Gastrocnemius medialis (tissue), 4 donors: ENCODE measurements at regions not wholly inside any gene's neighbourhood (a gene's known extent, or its start where the extent isn't known, plus 50 kb on each side); places are given as distances from the start of the nearest gene placed in this dataset.

ENCODE experiments used
- POLR2A ChIP-seq, 2 donors: fragments of 450-650 bp; IDR thresholded peaks; one replicate each; pipeline ENCODE4 v1.6.1; 2017; ENCODE audit warnings: antibody characterized with exemption in 2 of 2, mild to moderate bottlenecking in 2 of 2, moderate library complexity in 2 of 2
- TF ChIP-seq, protein P1 (sequence below), 5 experiments: fragments of 450-650 bp in 3 of 5; fragments of 200-600 bp in 2 of 5; sonication (generic) in 2 of 5; IDR thresholded peaks in 4 of 5; conservative IDR thresholded peaks in 1 of 5; 1 replicate in 4 of 5; 2 replicates in 1 of 5; pipeline ENCODE4 v1.5.1; 2016 to 2019; ENCODE audit warnings: antibody characterized with exemption in 5 of 5, mild to moderate bottlenecking in 3 of 5, moderate library complexity in 3 of 5

DNA sequence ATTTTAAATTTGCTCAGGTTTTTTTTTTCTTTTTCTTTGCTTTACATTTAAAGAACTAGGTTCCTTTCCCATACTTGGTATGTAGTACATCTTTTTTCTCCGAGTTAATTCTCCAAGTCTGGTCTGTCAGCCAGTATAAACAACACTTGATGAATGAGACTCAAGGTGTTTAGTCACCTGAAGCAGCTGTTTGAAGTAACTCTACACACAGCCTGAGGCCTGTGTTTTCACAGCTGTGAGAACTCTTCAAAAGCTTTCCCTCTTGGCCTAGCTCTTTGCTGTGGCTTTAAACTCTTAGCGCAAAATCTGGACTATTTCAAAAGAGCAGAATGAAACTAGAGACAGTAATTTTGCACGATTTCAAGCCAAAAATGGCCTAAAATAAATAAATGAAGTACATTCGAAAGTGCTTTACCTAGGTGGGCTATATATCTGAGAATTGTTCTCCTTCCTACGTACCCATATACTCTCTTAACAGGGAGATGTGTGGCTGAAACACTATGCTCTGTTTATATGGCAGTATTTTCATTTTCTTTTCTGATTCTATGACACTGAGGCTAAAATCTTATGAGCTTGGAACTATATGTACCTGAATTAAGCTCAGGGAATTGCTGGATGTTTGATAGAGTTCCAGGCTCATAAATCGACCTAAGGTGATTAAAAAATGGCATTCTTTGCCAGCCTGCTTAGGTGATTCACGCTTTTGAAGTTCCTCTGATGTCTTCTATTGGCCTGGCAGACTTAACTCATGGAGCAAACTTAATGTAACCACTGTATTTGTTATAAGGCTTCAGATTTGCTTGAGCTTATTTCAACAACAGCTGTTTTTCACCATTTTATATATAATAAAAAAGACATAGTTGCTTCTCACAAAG, 1044.1 kb upstream of the ZEB2 start:
- TF ChIP-seq POLR2A (IDR thresholded peaks at IDR 0.05), result no peak
- TF ChIP-seq, protein P1, sequence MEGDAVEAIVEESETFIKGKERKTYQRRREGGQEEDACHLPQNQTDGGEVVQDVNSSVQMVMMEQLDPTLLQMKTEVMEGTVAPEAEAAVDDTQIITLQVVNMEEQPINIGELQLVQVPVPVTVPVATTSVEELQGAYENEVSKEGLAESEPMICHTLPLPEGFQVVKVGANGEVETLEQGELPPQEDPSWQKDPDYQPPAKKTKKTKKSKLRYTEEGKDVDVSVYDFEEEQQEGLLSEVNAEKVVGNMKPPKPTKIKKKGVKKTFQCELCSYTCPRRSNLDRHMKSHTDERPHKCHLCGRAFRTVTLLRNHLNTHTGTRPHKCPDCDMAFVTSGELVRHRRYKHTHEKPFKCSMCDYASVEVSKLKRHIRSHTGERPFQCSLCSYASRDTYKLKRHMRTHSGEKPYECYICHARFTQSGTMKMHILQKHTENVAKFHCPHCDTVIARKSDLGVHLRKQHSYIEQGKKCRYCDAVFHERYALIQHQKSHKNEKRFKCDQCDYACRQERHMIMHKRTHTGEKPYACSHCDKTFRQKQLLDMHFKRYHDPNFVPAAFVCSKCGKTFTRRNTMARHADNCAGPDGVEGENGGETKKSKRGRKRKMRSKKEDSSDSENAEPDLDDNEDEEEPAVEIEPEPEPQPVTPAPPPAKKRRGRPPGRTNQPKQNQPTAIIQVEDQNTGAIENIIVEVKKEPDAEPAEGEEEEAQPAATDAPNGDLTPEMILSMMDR (IDR thresholded peaks at IDR 0.05 in 4 of 5, conservative IDR thresholded peaks at IDR 0.05 in 1 of 5), result no peak
